ENCODE measurements at regions not wholly inside any gene's neighbourhood (a gene's known extent, or its start where the extent isn't known, plus 50 kb on each side); places are given as distances from the start of the nearest gene placed in this dataset.

DNA sequence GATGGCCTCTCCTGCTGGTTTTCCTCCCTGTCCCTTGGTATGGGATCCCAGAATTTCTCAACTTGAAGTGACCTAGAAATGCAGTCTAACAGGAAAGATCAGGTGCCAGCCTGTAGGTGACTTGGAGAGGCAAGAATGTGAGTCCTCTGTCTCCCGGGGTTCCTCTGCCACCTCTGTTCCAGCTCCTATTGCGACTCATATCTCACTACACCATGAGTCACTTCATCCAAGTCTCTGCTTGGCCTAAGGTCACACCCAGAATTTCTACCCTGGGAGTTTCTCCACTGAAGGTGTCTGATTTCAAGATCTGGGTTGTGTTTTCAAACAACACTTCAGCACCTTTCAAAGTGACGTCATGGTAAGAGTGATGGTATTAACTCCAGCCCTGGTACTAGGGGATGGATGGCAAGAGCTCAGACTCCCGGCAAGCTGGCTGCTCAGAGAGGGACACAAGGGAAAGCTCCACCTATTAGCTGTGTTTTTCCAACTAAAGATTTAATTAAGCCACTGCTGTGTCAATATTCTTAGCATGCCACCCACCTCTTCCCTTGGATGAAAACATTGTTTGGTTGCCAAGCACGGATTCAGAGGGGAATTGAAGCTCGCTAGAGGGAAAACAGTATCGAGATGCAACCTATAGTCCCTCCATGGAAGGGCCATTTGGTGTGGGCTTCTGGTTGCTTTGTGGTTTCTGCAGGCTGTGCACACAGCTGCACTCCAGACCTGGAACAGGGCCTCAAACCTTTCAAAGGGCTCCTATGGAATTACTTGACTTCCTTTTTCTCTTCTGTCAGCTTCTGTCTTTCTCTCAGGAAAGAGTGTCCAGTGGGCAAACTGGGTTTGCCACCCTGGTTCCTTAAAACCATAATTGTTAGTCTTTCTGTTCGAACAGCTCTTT, 205.7 kb downstream of the GAS1 start:
- TF ChIP-seq, protein P1, sequence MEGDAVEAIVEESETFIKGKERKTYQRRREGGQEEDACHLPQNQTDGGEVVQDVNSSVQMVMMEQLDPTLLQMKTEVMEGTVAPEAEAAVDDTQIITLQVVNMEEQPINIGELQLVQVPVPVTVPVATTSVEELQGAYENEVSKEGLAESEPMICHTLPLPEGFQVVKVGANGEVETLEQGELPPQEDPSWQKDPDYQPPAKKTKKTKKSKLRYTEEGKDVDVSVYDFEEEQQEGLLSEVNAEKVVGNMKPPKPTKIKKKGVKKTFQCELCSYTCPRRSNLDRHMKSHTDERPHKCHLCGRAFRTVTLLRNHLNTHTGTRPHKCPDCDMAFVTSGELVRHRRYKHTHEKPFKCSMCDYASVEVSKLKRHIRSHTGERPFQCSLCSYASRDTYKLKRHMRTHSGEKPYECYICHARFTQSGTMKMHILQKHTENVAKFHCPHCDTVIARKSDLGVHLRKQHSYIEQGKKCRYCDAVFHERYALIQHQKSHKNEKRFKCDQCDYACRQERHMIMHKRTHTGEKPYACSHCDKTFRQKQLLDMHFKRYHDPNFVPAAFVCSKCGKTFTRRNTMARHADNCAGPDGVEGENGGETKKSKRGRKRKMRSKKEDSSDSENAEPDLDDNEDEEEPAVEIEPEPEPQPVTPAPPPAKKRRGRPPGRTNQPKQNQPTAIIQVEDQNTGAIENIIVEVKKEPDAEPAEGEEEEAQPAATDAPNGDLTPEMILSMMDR (IDR thresholded peaks at IDR 0.05; ENCODE audit: low read depth, low read length, poor library complexity, severe bottlenecking), result no peak
- TF ChIP-seq EZH2phosphoT487 (IDR thresholded peaks at IDR 0.05; ENCODE audit: borderline replicate concordance, low read length), result no peak

Data from DOHH2 (cell line).